ENCODE measurements at regions not wholly inside any gene's neighbourhood (a gene's known extent, or its start where the extent isn't known, plus 50 kb on each side); places are given as distances from the start of the nearest gene placed in this dataset.

GRCh38 chr18:24914685-24915084, 437.3 kb downstream of the ZNF521 start:
- Histone ChIP-seq H3K36me3 (ENCODE audit: insufficient read depth, low read length) (no peaks in the 10 kb centered on the region), H3K4me1 (ENCODE audit: insufficient read depth, low read length, poor library complexity, severe bottlenecking) (peaks cover 4% of the 10 kb centered on the region), H3K9ac (ENCODE audit: low read depth, low read length, poor library complexity, severe bottlenecking) (no peak overlapping the region), H3F3A (ENCODE audit: low read depth) (no peaks in the 10 kb centered on the region), H3K9me3 (ENCODE audit: insufficient read depth, low read depth, low read length) (no peaks in the 10 kb centered on the region), H3K4me2 (ENCODE audit: low read depth, low read length, poor library complexity, severe bottlenecking) (no peak overlapping the region), H3K27me3 (ENCODE audit: insufficient read depth, low read length, poor library complexity, severe bottlenecking) (no peaks in the 10 kb centered on the region), H4K20me1 (ENCODE audit: insufficient read depth, low read length, poor library complexity, severe bottlenecking) (no peaks in the 10 kb centered on the region), H3K79me2 (ENCODE audit: insufficient read depth, low read length) (no peaks in the 10 kb centered on the region), H3K9me2 (replicated peaks; ENCODE audit: low read depth, low read length) (no peaks in the 10 kb centered on the region), H3K4me3 (ENCODE audit: low read length, poor library complexity, severe bottlenecking) (no peak overlapping the region), H2AFZ (ENCODE audit: low read length) (no peak overlapping the region)
- TF ChIP-seq, protein P1, sequence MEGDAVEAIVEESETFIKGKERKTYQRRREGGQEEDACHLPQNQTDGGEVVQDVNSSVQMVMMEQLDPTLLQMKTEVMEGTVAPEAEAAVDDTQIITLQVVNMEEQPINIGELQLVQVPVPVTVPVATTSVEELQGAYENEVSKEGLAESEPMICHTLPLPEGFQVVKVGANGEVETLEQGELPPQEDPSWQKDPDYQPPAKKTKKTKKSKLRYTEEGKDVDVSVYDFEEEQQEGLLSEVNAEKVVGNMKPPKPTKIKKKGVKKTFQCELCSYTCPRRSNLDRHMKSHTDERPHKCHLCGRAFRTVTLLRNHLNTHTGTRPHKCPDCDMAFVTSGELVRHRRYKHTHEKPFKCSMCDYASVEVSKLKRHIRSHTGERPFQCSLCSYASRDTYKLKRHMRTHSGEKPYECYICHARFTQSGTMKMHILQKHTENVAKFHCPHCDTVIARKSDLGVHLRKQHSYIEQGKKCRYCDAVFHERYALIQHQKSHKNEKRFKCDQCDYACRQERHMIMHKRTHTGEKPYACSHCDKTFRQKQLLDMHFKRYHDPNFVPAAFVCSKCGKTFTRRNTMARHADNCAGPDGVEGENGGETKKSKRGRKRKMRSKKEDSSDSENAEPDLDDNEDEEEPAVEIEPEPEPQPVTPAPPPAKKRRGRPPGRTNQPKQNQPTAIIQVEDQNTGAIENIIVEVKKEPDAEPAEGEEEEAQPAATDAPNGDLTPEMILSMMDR (conservative IDR thresholded peaks at IDR 0.05; ENCODE audit: low read length), result no peak
- TF ChIP-seq EZH2phosphoT487 (IDR thresholded peaks at IDR 0.05; ENCODE audit: borderline replicate concordance), result no peak

DNA sequence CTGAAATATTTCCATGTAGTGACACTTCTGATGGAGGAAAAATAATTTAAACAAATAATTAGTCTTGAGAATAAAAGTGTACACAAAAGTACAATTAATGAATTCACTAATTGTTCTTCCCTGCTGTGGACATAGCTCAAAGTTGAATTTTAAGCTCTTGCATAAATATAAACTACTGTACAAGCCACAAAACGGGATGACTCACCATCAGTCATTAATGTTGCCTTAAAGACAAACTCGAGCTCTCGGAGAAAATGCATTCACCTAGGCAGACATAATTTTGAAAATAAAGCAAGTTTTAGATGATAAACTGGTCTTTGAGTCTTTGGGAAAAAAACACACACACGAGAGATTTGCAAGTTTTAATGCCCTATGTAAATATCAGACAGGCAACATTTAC, 436.4 kb downstream of the ZNF521 start:
- Histone ChIP-seq H4K20me1 (ENCODE audit: insufficient read depth, low read length, poor library complexity, severe bottlenecking) (no peaks in the 10 kb centered on the region), H3K9me3 (ENCODE audit: insufficient read depth, low read depth, low read length) (no peaks in the 10 kb centered on the region), H3K79me2 (ENCODE audit: insufficient read depth, low read length) (no peaks in the 10 kb centered on the region), H3K36me3 (ENCODE audit: insufficient read depth, low read length) (no peaks in the 10 kb centered on the region), H3F3A (ENCODE audit: low read depth) (no peaks in the 10 kb centered on the region), H3K9me2 (replicated peaks; ENCODE audit: low read depth, low read length) (no peaks in the 10 kb centered on the region), H3K4me2 (ENCODE audit: low read depth, low read length, poor library complexity, severe bottlenecking) (no peak overlapping the region), H3K4me1 (ENCODE audit: insufficient read depth, low read length, poor library complexity, severe bottlenecking) (peaks cover 4% of the 10 kb centered on the region), H3K9ac (ENCODE audit: low read depth, low read length, poor library complexity, severe bottlenecking) (no peak overlapping the region), H2AFZ (ENCODE audit: low read length) (no peak overlapping the region), H3K27me3 (ENCODE audit: insufficient read depth, low read length, poor library complexity, severe bottlenecking) (no peaks in the 10 kb centered on the region), H3K4me3 (ENCODE audit: low read length, poor library complexity, severe bottlenecking) (no peak overlapping the region)
- TF ChIP-seq, protein P1 (conservative IDR thresholded peaks at IDR 0.05; ENCODE audit: low read length), result no peak
- TF ChIP-seq EZH2phosphoT487 (IDR thresholded peaks at IDR 0.05; ENCODE audit: borderline replicate concordance), result no peak

DNA sequence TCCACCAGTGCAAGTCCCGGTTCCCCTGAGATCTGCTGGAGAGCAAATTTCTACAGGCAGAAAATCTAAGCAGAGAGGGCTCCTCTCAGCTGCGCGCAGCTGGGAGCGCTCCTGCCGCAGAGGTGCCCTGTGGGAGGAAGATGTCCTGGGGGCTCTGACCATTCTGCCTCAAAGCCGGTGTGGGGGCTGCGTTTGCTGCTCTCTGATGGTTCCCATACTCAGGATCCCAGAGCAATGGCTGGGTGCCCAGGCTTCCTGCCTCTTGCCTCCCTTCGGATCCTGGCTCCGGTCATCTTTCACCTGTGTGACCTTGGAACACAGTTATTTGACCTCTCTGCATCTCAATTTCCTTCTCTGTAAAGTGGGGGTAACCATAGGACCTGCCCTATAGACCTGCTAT, 434.2 kb downstream of the ZNF521 start:
- Histone ChIP-seq H3K27me3 (ENCODE audit: insufficient read depth, low read length, poor library complexity, severe bottlenecking) (no peaks in the 10 kb centered on the region), H3F3A (ENCODE audit: low read depth) (no peaks in the 10 kb centered on the region), H3K9me2 (replicated peaks; ENCODE audit: low read depth, low read length) (no peaks in the 10 kb centered on the region), H4K20me1 (ENCODE audit: insufficient read depth, low read length, poor library complexity, severe bottlenecking) (no peaks in the 10 kb centered on the region), H3K4me2 (ENCODE audit: low read depth, low read length, poor library complexity, severe bottlenecking) (no peak overlapping the region), H3K9ac (ENCODE audit: low read depth, low read length, poor library complexity, severe bottlenecking) (no peak overlapping the region), H3K79me2 (ENCODE audit: insufficient read depth, low read length) (no peaks in the 10 kb centered on the region), H2AFZ (ENCODE audit: low read length) (peak overlapping the region; percentile 55; the same call in 1 of the 2 replicates), H3K4me3 (ENCODE audit: low read length, poor library complexity, severe bottlenecking) (no peak overlapping the region), H3K36me3 (ENCODE audit: insufficient read depth, low read length) (no peaks in the 10 kb centered on the region), H3K4me1 (ENCODE audit: insufficient read depth, low read length, poor library complexity, severe bottlenecking) (peaks cover 4% of the 10 kb centered on the region), H3K9me3 (ENCODE audit: insufficient read depth, low read depth, low read length) (no peaks in the 10 kb centered on the region)
- TF ChIP-seq, protein P1 (conservative IDR thresholded peaks at IDR 0.05; ENCODE audit: low read length), result no peak
- no peak for TF ChIP-seq EZH2phosphoT487 (IDR thresholded peaks at IDR 0.05; ENCODE audit: borderline replicate concordance)

Measured in Loucy (cell line).